Tibial nerve (tissue), 4 donors: ENCODE measurements at regions not wholly inside any gene's neighbourhood (a gene's known extent, or its start where the extent isn't known, plus 50 kb on each side); places are given as distances from the start of the nearest gene placed in this dataset. TPM values are rescaled to one million over a fixed set of nuclear protein-coding genes. Genes with fewer than 3 reads are reported as not detected.
A peak's percentile ranks its signal among the peaks of the same experiment; 100 is the strongest.
"Not testable (repeated sequence)": the region's sequence is repeated elsewhere in the genome, so short reads cannot be mapped to it uniquely, and the experiment has no call there.

Experiments
- DNase-seq, 2 donors: peaks; one replicate each; pipeline ENCODE4 v3.0.0-alpha.2; 2019; ENCODE audit warnings: low spot score in 2 of 2
- H3K27ac ChIP-seq, 4 donors: fragments of 200-600 bp; sonication (generic) in 3 of 4; one replicate each; pipeline ENCODE4 v1.5.1; 2017 to 2019; ENCODE audit warnings: mild to moderate bottlenecking in 1 of 4
- H3K27me3 ChIP-seq, 2 donors: fragments of 200-600 bp; sonication (generic) in 1 of 2; one replicate each; pipeline versions ENCODE4 v1.5.1 to v1.6.0; 2017 to 2019
- H3K36me3 ChIP-seq, 3 donors: fragments of 200-600 bp; sonication (generic); one replicate each; pipeline ENCODE4 v1.5.1; 2018 to 2019
- H3K4me1 ChIP-seq, 4 donors: fragments of 200-600 bp; sonication (generic) in 3 of 4; one replicate each; pipeline ENCODE4 v1.5.1; 2017 to 2019
- H3K4me3 ChIP-seq, 4 donors: fragments of 200-600 bp; sonication (generic) in 3 of 4; one replicate each; pipeline ENCODE4 v1.5.1; 2017 to 2019; ENCODE audit warnings: mild to moderate bottlenecking in 1 of 4, moderate library complexity in 1 of 4
- H3K9me3 ChIP-seq, 4 donors: fragments of 200-600 bp; sonication (generic) in 3 of 4; one replicate each; pipeline ENCODE4 v1.5.1; 2017 to 2019
- WGBS, 2 donors: methylation state at CpG; one replicate each; pipeline ENCODE4 v1.1.5; 2018; 5-methylcytosine and 5-hydroxymethylcytosine counted together
- small RNA-seq: library from RNA; depleted of rRNA; stranded (forward); fragments of <200 nt; gene quantifications from one replicate; pipeline ENCODE3, GENCODE V24; 2016

DNA sequence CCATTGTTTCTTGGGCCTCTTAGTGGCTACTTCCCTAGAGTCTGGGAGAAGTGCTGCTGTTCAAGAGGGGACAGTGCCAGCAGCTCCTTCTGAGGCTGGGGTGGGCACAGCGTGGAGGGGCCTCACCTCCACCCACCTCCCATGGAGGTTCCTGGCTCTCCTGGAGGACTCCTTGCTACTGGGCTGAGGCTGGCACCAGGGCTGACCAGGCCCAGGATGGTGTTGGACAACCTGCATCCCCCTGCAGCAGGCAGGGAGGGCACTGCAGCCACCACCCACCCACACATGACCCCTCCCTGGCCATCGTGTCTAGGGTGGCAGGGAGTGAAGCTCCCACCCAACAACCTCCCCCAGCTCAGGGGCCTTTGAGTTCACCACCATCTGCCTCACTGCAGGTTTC, 1549.3 kb upstream of the USP9Y start:
- DNase-seq, H3K27me3 ChIP-seq, H3K27ac ChIP-seq, H3K36me3 ChIP-seq, H3K4me3 ChIP-seq, H3K4me1 ChIP-seq, H3K9me3 ChIP-seq: not testable (repeated sequence)
- 58 to 100% methylated on average over 1 to 2 of the region's 2 CpGs for WGBS, 2 donors

DNA sequence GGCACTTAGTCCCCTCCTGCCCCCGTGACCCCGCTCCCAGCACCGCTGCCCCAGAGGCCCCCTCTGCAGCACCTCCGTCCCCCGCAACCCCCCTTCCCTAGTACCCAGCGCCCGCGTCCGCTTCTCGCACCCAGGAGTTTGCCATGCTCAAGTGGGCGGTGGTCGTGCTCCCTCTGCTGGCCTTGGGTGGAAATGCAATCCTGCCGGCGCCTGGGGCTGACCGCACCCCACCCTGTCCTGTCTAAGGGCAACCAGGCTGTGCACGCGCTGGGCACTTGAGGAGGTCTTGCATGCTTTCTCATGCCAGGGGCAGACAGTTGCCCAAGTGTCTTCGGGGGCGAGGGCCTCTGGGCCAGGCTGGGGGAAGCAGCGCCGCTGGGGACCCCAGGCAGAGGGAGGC, 1544.9 kb upstream of the USP9Y start:
- not testable (repeated sequence) for H3K9me3 ChIP-seq, H3K4me1 ChIP-seq, DNase-seq, H3K4me3 ChIP-seq, H3K27me3 ChIP-seq, H3K36me3 ChIP-seq, H3K27ac ChIP-seq
- no CpG with 5 or more reads among the region's 21 CpGs for WGBS, 2 donors

DNA sequence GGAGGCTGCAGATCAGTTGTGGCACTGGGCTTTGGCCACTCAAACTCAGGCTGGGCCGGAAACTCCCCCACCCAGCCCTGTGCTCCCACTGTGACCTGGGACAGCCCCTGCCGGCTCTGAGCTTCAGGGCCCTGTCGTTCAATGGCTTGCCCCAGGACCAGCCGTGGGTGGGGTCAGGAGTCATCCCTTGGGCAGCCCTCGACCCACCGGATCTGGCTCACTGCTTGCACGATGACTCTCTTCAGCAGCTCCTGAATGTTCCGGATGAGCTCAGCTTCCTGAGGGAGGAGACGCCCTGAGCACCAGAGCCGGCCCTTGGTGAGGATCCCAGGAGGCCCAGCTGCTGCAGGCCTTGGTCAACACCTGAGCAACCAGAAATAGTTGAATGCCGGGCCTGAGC, 1544.2 kb upstream of the USP9Y start:
- H3K4me1 ChIP-seq, H3K4me3 ChIP-seq, H3K27me3 ChIP-seq, H3K27ac ChIP-seq, DNase-seq, H3K36me3 ChIP-seq, H3K9me3 ChIP-seq: not testable (repeated sequence)
- no CpG with 5 or more reads among the region's 11 CpGs for WGBS, 2 donors

DNA sequence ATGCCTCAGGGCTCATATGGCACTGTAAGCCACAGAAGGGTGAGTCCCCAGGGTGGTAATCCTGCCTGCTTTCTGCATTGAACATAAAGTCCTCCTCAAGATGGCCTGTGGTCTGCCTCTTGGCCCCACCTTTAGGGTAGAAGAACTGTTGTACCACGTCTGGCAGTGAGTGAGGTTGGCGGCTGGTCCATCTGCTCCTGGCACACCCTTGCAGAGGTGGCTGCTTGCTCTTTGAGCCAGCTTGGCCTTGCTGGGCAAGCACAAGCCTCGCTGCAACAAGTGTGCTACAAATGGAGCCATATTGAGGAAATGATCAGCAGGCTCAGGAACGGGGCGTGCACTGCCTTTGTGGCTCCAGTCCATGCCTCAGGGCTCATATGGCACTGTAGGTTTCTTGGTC, 1524.0 kb upstream of the USP9Y start:
- H3K4me1 ChIP-seq, H3K4me3 ChIP-seq, H3K36me3 ChIP-seq, DNase-seq, H3K27me3 ChIP-seq, H3K27ac ChIP-seq, H3K9me3 ChIP-seq: not testable (repeated sequence)
- WGBS, 2 donors = 20% methylated on average over 1 of the region's 5 CpGs; no CpG with 5 or more reads in 1 of the 2 donors

DNA sequence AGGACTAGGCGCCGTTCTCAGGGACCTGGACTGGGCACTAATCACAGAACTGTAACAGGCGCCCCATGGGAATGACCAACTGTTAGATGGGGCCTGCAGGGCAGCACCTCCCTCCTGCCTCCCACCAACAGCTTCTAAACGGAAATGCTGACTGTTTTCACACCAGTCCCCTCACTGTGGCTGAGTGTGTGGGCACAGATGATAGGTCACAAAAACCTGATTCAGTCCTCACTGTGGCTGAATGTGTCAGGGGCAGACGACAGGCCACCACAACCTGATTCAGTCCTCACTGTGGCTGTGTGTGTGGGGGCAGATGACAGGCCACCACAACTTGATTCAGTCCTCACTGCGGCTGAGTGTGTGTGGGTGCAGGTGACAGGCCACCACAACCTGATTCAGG, 1499.9 kb upstream of the USP9Y start:
- H3K4me1 ChIP-seq, H3K27me3 ChIP-seq, H3K4me3 ChIP-seq, DNase-seq, H3K36me3 ChIP-seq, H3K27ac ChIP-seq, H3K9me3 ChIP-seq: not testable (repeated sequence)
- WGBS, 2 donors = 70% methylated on average over 4 of the region's 6 CpGs; no CpG with 5 or more reads in 1 of the 2 donors

DNA sequence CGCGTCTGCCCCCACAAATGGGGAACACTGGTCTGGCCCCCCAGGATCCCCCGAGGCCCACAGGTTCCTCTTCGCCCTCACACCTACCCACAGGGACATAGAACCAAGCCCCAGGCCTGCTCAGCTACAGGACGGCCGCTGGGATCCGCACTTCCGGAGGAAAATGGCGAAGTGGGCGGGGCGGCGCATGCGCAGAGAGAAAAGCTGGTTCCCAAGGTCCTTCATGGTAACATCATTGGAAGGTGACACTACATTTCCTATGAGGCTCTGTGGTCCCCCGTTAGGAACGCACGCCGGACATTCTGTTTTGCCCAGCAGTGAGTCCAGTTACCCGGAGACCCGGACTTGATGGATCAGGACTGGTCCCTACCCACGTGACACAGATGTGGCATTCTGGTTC, 1486.2 kb upstream of the USP9Y start:
- H3K36me3 ChIP-seq, H3K27me3 ChIP-seq, H3K4me1 ChIP-seq, H3K27ac ChIP-seq, H3K9me3 ChIP-seq, DNase-seq: not testable (repeated sequence)
- peak overlapping the region in 1 of 4 donors; percentile 45 for H3K4me3 ChIP-seq
- WGBS, 2 donors = 67% methylated on average over 8 of the region's 20 CpGs; no CpG with 5 or more reads in 1 of the 2 donors

Small RNAs in the stretch of these regions (small RNA-seq; reads per million reads assigned to genes)
- gene AC134878.1 (not detected), gene AC140113.1 (not detected), gene AC140113.2 (not detected), gene AC140113.3 (not detected), gene AC140113.4 (not detected), gene ANKRD20A6P (not detected)
